IPS-18a (cell line): ENCODE measurements at regions not wholly inside any gene's neighbourhood (a gene's known extent, or its start where the extent isn't known, plus 50 kb on each side); places are given as distances from the start of the nearest gene placed in this dataset.

Source experiments
- H3K27ac ChIP-seq: one replicate; pipeline ENCODE4 v1.5.1; 2013; ENCODE audit warnings: low read length
- H3K27me3 ChIP-seq: one replicate; pipeline ENCODE4 v1.6.1; 2013; ENCODE audit warnings: mild to moderate bottlenecking, low read length; ENCODE audit not compliant: control insufficient read depth, insufficient read depth
- H3K36me3 ChIP-seq: one replicate; pipeline ENCODE4 v1.6.1; 2013; ENCODE audit warnings: low read depth, low read length; ENCODE audit not compliant: control insufficient read depth
- H3K4me1 ChIP-seq: one replicate; pipeline ENCODE4 v1.6.1; 2013; ENCODE audit warnings: low read depth, low read length; ENCODE audit not compliant: control insufficient read depth
- H3K4me3 ChIP-seq: one replicate; pipeline ENCODE4 v1.5.1; 2013; ENCODE audit warnings: low read length
- H3K9ac ChIP-seq: one replicate; pipeline ENCODE4 v1.6.1; 2013; ENCODE audit warnings: mild to moderate bottlenecking, low read length, moderate library complexity
- H3K9me3 ChIP-seq: one replicate; pipeline ENCODE4 v1.6.1; 2013; ENCODE audit warnings: low read depth, low read length; ENCODE audit not compliant: control insufficient read depth

GRCh38 chr4:23332313-23332712, 557.5 kb downstream of the PPARGC1A start:
- peaks cover 22% of the 10 kb centered on the region for H3K4me1 ChIP-seq
- no peak overlapping the region for H3K9ac ChIP-seq
- H3K36me3 ChIP-seq: no peaks in the 10 kb centered on the region
- no peaks in the 10 kb centered on the region for H3K27me3 ChIP-seq
- H3K27ac ChIP-seq: no peak overlapping the region
- no peak overlapping the region for H3K4me3 ChIP-seq
- H3K9me3 ChIP-seq: no peaks in the 10 kb centered on the region

GRCh38 chr4:23327120-23327519, 562.7 kb downstream of the PPARGC1A start:
- H3K36me3 ChIP-seq: no peaks in the 10 kb centered on the region
- no peak overlapping the region for H3K4me3 ChIP-seq
- H3K9me3 ChIP-seq: no peaks in the 10 kb centered on the region
- no peak overlapping the region for H3K9ac ChIP-seq
- no peaks in the 10 kb centered on the region for H3K4me1 ChIP-seq
- H3K27ac ChIP-seq: no peak overlapping the region
- H3K27me3 ChIP-seq: no peaks in the 10 kb centered on the region

- no peak overlapping the region for H3K4me3 ChIP-seq
- H3K36me3 ChIP-seq: no peaks in the 10 kb centered on the region
- H3K4me1 ChIP-seq: no peaks in the 10 kb centered on the region
- no peak overlapping the region for H3K27ac ChIP-seq
- H3K9ac ChIP-seq: no peak overlapping the region
- no peaks in the 10 kb centered on the region for H3K27me3 ChIP-seq
- H3K9me3 ChIP-seq: no peaks in the 10 kb centered on the region
These were observed 565.7 kb downstream of the PPARGC1A start for GRCh38 chr4:23324021-23324690.

GRCh38 chr4:23323436-23323835, 566.4 kb downstream of the PPARGC1A start:
- no peak overlapping the region for H3K9ac ChIP-seq
- H3K4me3 ChIP-seq: no peak overlapping the region
- H3K4me1 ChIP-seq: no peaks in the 10 kb centered on the region
- H3K27me3 ChIP-seq: no peaks in the 10 kb centered on the region
- H3K27ac ChIP-seq: no peak overlapping the region
- H3K9me3 ChIP-seq: no peaks in the 10 kb centered on the region
- H3K36me3 ChIP-seq: no peaks in the 10 kb centered on the region

GRCh38 chr4:23322732-23323131, 567.1 kb downstream of the PPARGC1A start:
- no peak overlapping the region for H3K27ac ChIP-seq
- no peaks in the 10 kb centered on the region for H3K9me3 ChIP-seq
- H3K4me1 ChIP-seq: no peaks in the 10 kb centered on the region
- H3K4me3 ChIP-seq: no peak overlapping the region
- H3K36me3 ChIP-seq: no peaks in the 10 kb centered on the region
- no peaks in the 10 kb centered on the region for H3K27me3 ChIP-seq
- H3K9ac ChIP-seq: no peak overlapping the region

- Histone ChIP-seq H3K27me3 (no peaks in the 10 kb centered on the region), H3K27ac (no peak overlapping the region), H3K4me3 (no peak overlapping the region), H3K4me1 (no peaks in the 10 kb centered on the region), H3K36me3 (no peaks in the 10 kb centered on the region), H3K9me3 (no peaks in the 10 kb centered on the region), H3K9ac (no peak overlapping the region)
These were observed 568.8 kb downstream of the PPARGC1A start for GRCh38 chr4:23320931-23321587.

- Histone ChIP-seq H3K4me1 (no peaks in the 10 kb centered on the region), H3K9ac (no peak overlapping the region), H3K36me3 (no peaks in the 10 kb centered on the region), H3K27me3 (no peaks in the 10 kb centered on the region), H3K27ac (no peak overlapping the region), H3K9me3 (no peaks in the 10 kb centered on the region), H3K4me3 (no peak overlapping the region)
These were observed 577.2 kb downstream of the PPARGC1A start for GRCh38 chr4:23312686-23313085.

GRCh38 chr4:23311983-23312382, 577.9 kb downstream of the PPARGC1A start:
- Histone ChIP-seq H3K9me3 (no peaks in the 10 kb centered on the region), H3K27me3 (no peaks in the 10 kb centered on the region), H3K36me3 (no peaks in the 10 kb centered on the region), H3K27ac (no peak overlapping the region), H3K4me3 (no peak overlapping the region), H3K4me1 (no peaks in the 10 kb centered on the region), H3K9ac (no peak overlapping the region)

GRCh38 chr4:23305026-23305425, 584.8 kb downstream of the PPARGC1A start:
- Histone ChIP-seq H3K9me3 (no peaks in the 10 kb centered on the region), H3K27ac (no peak overlapping the region), H3K4me3 (no peak overlapping the region), H3K9ac (no peak overlapping the region), H3K27me3 (no peaks in the 10 kb centered on the region), H3K4me1 (no peaks in the 10 kb centered on the region), H3K36me3 (no peaks in the 10 kb centered on the region)

- no peak overlapping the region for H3K27ac ChIP-seq
- H3K27me3 ChIP-seq: no peaks in the 10 kb centered on the region
- no peaks in the 10 kb centered on the region for H3K4me1 ChIP-seq
- no peak overlapping the region for H3K4me3 ChIP-seq
- no peaks in the 10 kb centered on the region for H3K9me3 ChIP-seq
- no peak overlapping the region for H3K9ac ChIP-seq
- no peaks in the 10 kb centered on the region for H3K36me3 ChIP-seq
These were observed 591.5 kb downstream of the PPARGC1A start for GRCh38 chr4:23298371-23298770.

GRCh38 chr4:23297327-23297726, 592.5 kb downstream of the PPARGC1A start:
- Histone ChIP-seq H3K9ac (no peak overlapping the region), H3K27me3 (no peaks in the 10 kb centered on the region), H3K4me3 (no peak overlapping the region), H3K27ac (no peak overlapping the region), H3K9me3 (no peaks in the 10 kb centered on the region), H3K4me1 (no peaks in the 10 kb centered on the region), H3K36me3 (no peaks in the 10 kb centered on the region)

- H3K4me1 ChIP-seq: no peaks in the 10 kb centered on the region
- H3K9ac ChIP-seq: no peak overlapping the region
- no peaks in the 10 kb centered on the region for H3K27me3 ChIP-seq
- no peaks in the 10 kb centered on the region for H3K36me3 ChIP-seq
- no peaks in the 10 kb centered on the region for H3K9me3 ChIP-seq
- H3K27ac ChIP-seq: no peak overlapping the region
- H3K4me3 ChIP-seq: no peak overlapping the region
These were observed 598.4 kb downstream of the GBA3 start for GRCh38 chr4:23291139-23291538.
